CD4-positive, alpha-beta memory T cell (primary cell): ENCODE measurements at regions not wholly inside any gene's neighbourhood (a gene's known extent, or its start where the extent isn't known, plus 50 kb on each side); places are given as distances from the start of the nearest gene placed in this dataset.

Experiments used
- CTCF ChIA-PET: fragments of 350-600 bp; sonication (Branson Sonifier 250); formaldehyde crosslinking; loops from one replicate; lab custom pipeline; 2021; ENCODE audit warnings: inconsistent platforms; ENCODE audit not compliant: partially characterized antibody; lab: Charles Lee
- POLR2A ChIA-PET: fragments of 350-600 bp; sonication (Branson Sonifier 250); formaldehyde crosslinking; loops from one replicate; lab custom pipeline; 2021; ENCODE audit not compliant: partially characterized antibody; lab: Charles Lee
- DNase-seq, 5 donors: peaks; one replicate each; pipeline versions ENCODE4 v3.0.0 to v3.0.0-alpha.2; 2020 to 2022; ENCODE audit warnings: mixed read lengths in 1 of 5
- H3K27ac ChIP-seq: one replicate; pipeline ENCODE4 v1.7.0; 2013; ENCODE audit warnings: low read depth, low read length
- H3K27me3 ChIP-seq: 2 replicates; pipeline ENCODE4 v1.7.0; 2013; ENCODE audit warnings: mild to moderate bottlenecking, low read length, moderate library complexity; ENCODE audit not compliant: insufficient read depth
- H3K36me3 ChIP-seq: 2 replicates; pipeline ENCODE4 v1.7.0; 2013; ENCODE audit warnings: mild to moderate bottlenecking, low read length, moderate library complexity; ENCODE audit not compliant: insufficient read depth
- H3K4me1 ChIP-seq: 2 replicates; pipeline ENCODE4 v1.7.0; 2013; ENCODE audit warnings: mild to moderate bottlenecking, low read length, moderate library complexity; ENCODE audit not compliant: insufficient read depth
- H3K4me3 ChIP-seq, 2 donors: one replicate each; pipeline ENCODE4 v1.7.0; 2013; ENCODE audit warnings: low read length in 2 of 2, mild to moderate bottlenecking in 1 of 2
- H3K9me3 ChIP-seq, 2 donors: one replicate each; pipeline ENCODE4 v1.7.0; 2013; ENCODE audit warnings: low read length in 2 of 2, control low read depth in 1 of 2; ENCODE audit not compliant: control insufficient read depth in 1 of 2
- H3K27ac Mint-ChIP-seq, 7 donors: one replicate each; pipeline ENCODE4 v1.8.0; 2020 to 2021; ENCODE audit warnings: mixed read lengths in 7 of 7, mild to moderate bottlenecking in 6 of 7, inconsistent platforms in 3 of 7, moderate library complexity in 3 of 7
- H3K27me3 Mint-ChIP-seq, 2 donors: one replicate each; pipeline ENCODE4 v1.8.0; 2020 to 2021; ENCODE audit warnings: mixed read lengths in 2 of 2
- H3K36me3 Mint-ChIP-seq, 2 donors: one replicate each; pipeline ENCODE4 v1.8.0; 2020 to 2021; ENCODE audit warnings: mixed read lengths in 2 of 2, inconsistent platforms in 1 of 2, mild to moderate bottlenecking in 1 of 2
- H3K4me1 Mint-ChIP-seq, 4 donors: one replicate each; pipeline ENCODE4 v1.8.0; 2020 to 2021; ENCODE audit warnings: mixed read lengths in 4 of 4, mild to moderate bottlenecking in 1 of 4
- H3K4me3 Mint-ChIP-seq, 8 donors: one replicate each; pipeline ENCODE4 v1.8.0; 2020 to 2021; ENCODE audit warnings: mixed read lengths in 8 of 8, mild to moderate bottlenecking in 7 of 8, moderate library complexity in 6 of 8, inconsistent platforms in 3 of 8
- H3K9me3 Mint-ChIP-seq, 8 donors: one replicate each; pipeline ENCODE4 v1.8.0; 2020 to 2021; ENCODE audit warnings: mixed read lengths in 8 of 8, mild to moderate bottlenecking in 5 of 8, inconsistent platforms in 3 of 8, moderate library complexity in 1 of 8
- intact Hi-C: fragments of 100-400 bp; cut with micrococcal nuclease; formaldehyde crosslinking; loops from one replicate; pipeline ENCODE4 v1.15.1; 2023

DNA sequence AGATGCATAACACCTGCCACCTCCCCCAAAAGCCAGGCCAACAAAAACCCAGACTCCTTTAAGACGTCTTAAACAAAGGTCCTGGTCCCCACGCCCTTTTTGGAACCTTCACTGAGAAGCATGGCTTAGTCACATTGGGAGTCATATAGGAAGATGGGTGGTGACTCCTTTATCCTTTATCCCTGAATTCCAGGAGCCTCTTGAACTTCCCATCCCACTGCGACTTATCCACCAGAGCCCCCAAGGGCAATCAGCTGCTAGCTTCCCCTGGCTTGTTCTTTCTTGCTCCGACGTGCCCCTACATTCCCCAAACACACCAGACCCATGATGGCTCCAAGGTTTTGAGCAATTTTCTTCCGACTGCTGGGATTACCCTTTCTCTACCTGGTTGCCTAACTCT, 567.0 kb upstream of the CADM1 start:
- Histone ChIP-seq H3K27ac (no peak overlapping the region), H3K9me3 (no peaks in the 10 kb centered on the region), H3K36me3 (no peaks in the 10 kb centered on the region), H3K4me1 (no peaks in the 10 kb centered on the region), H3K27me3 (no peaks in the 10 kb centered on the region), H3K4me3 (no peak overlapping the region)
- DNase-seq, result no peak
- POLR2A ChIA-PET, result no interaction called here
- H3K9me3 Mint-ChIP-seq, result peaks cover 0 to 3% (median 0%) of the 10 kb centered on the region in 8 donors
- CTCF ChIA-PET, result no interaction called here
- H3K27ac Mint-ChIP-seq, result no peak overlapping the region
- intact Hi-C loops, result no loop called here
- no peak overlapping the region for H3K4me3 Mint-ChIP-seq
- H3K27me3 Mint-ChIP-seq, result peaks cover 0 to 2% of the 10 kb centered on the region in 2 donors
- no peaks in the 10 kb centered on the region for H3K36me3 Mint-ChIP-seq
- H3K4me1 Mint-ChIP-seq, result no peaks in the 10 kb centered on the region

DNA sequence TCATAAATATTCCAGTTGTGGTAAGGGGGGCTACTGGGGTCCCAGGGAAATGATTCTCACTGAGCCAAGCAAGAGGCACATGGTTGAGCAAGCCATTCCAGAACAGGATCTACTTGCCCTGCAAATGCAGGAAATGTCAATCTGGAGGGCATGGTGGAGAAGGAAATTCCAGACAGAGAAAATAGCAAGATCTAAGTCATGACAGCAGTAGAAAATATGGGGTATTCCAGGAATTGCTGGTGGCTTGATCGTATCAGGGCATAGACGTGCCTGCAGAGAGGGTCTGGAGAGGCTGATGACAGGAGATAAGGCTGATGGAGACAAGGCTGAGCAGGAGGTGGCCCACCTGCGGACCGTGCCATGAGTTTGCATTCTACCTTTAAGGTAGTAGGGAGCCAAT, 566.3 kb upstream of the CADM1 start:
- Mint-ChIP-seq H3K4me3 (no peak overlapping the region), H3K9me3 (peaks cover 0 to 7% (median 0%) of the 10 kb centered on the region in 8 donors), H3K27ac (no peak overlapping the region), H3K36me3 (no peaks in the 10 kb centered on the region), H3K27me3 (peaks cover 0 to 2% of the 10 kb centered on the region in 2 donors), H3K4me1 (no peaks in the 10 kb centered on the region)
- H3K9me3 ChIP-seq, result no peaks in the 10 kb centered on the region
- H3K36me3 ChIP-seq, result no peaks in the 10 kb centered on the region
- no peak for DNase-seq
- H3K4me3 ChIP-seq, result no peak overlapping the region
- no peaks in the 10 kb centered on the region for H3K4me1 ChIP-seq
- intact Hi-C loops, result no loop called here
- no peaks in the 10 kb centered on the region for H3K27me3 ChIP-seq
- ChIA-PET CTCF (no interaction called here), POLR2A (no interaction called here)
- no peak overlapping the region for H3K27ac ChIP-seq

DNA sequence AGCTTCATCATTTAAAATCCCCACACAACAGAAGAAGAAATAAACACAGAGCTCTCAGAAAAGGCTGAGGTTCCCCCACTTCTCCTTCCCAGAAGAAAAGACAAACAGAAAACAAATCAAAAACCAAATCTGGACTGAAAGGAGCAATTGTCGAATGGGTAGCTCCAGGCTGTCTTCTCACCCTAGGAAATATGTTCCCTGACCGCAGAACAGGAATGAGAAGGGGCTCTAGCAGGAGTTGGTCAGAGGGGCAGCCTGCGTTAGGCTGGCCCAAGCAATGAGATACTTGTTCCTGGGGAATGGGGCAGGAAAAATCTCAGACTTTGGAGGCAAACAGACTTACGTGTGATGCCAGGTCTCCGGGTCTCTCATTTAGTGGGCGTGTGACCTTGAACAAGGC, 562.6 kb upstream of the CADM1 start:
- intact Hi-C loops, result no loop called here
- Mint-ChIP-seq H3K4me1 (no peaks in the 10 kb centered on the region), H3K36me3 (no peaks in the 10 kb centered on the region), H3K27me3 (peaks cover 2 to 5% of the 10 kb centered on the region in 2 donors), H3K27ac (no peak overlapping the region), H3K9me3 (peaks cover 0 to 7% (median 1%) of the 10 kb centered on the region in 8 donors), H3K4me3 (no peak overlapping the region)
- no peaks in the 10 kb centered on the region for H3K4me1 ChIP-seq
- no peaks in the 10 kb centered on the region for H3K9me3 ChIP-seq
- POLR2A ChIA-PET, result no interaction called here
- H3K27me3 ChIP-seq, result no peaks in the 10 kb centered on the region
- DNase-seq, result no peak
- no peak overlapping the region for H3K27ac ChIP-seq
- CTCF ChIA-PET, result no interaction called here
- H3K4me3 ChIP-seq, result no peak overlapping the region
- no peaks in the 10 kb centered on the region for H3K36me3 ChIP-seq

DNA sequence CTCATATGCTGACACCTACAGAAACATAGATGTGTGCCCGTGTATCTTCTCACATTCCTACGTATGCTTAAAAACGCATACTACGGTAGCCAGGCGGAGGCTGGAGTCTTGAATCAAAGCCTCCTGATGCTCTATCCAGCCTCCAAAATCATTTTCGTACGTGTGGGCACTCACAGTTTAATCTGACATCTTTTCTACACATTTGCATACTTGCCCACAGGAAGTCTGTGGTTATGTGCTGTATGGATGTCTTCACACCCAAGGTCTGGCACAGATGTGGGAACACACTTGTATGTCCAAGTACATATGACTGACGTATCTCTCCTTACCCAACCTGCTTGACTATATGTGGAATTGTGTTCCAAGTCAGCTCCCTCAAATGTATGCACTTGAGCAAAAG, 561.8 kb upstream of the CADM1 start:
- Histone ChIP-seq H3K9me3 (no peaks in the 10 kb centered on the region), H3K27ac (no peak overlapping the region), H3K4me1 (no peaks in the 10 kb centered on the region), H3K27me3 (no peaks in the 10 kb centered on the region), H3K36me3 (no peaks in the 10 kb centered on the region), H3K4me3 (no peak overlapping the region)
- no peak for DNase-seq
- Mint-ChIP-seq H3K4me1 (no peaks in the 10 kb centered on the region), H3K36me3 (no peaks in the 10 kb centered on the region), H3K9me3 (peaks cover 0 to 7% (median 1%) of the 10 kb centered on the region in 8 donors), H3K27me3 (peaks cover 0 to 5% of the 10 kb centered on the region in 2 donors), H3K27ac (no peak overlapping the region), H3K4me3 (no peak overlapping the region)
- ChIA-PET POLR2A (no interaction called here), CTCF (no interaction called here)
- intact Hi-C loops, result no loop called here

DNA sequence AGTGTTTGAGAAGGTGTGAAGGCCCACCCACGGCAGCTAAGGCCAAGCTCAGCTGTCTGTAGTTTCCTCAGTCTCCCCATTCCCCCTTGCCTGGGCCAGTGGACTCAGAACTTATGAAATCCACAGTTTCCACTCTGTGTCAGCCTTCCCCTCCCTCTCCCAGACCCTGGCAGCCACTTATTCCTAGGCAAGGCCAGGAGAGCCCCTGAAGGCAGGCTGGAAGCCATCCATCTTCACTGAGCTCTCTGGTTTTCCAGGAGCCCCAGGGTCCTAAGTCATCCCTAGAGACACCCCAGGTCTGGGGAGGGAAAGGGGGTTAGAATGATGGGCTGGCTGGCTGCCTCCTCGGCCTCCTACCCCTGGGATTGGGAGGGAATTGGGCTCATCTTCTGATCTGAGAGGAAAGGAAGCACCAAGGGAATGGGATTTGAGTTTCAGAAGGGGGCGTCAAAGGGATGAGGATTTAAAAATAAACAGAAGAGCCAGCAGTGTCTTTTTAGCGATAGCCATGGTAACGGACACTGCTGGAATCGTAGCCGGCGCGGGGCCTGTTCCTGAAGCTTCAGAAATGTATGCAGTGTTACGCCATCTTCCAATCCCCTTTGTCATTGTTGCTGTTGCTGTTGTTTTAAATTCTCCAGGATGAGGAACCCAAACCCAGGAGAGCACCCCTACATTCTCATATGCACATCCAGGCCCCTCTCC, 561.1 kb upstream of the CADM1 start:
- intact Hi-C loops, result no loop called here

DNA sequence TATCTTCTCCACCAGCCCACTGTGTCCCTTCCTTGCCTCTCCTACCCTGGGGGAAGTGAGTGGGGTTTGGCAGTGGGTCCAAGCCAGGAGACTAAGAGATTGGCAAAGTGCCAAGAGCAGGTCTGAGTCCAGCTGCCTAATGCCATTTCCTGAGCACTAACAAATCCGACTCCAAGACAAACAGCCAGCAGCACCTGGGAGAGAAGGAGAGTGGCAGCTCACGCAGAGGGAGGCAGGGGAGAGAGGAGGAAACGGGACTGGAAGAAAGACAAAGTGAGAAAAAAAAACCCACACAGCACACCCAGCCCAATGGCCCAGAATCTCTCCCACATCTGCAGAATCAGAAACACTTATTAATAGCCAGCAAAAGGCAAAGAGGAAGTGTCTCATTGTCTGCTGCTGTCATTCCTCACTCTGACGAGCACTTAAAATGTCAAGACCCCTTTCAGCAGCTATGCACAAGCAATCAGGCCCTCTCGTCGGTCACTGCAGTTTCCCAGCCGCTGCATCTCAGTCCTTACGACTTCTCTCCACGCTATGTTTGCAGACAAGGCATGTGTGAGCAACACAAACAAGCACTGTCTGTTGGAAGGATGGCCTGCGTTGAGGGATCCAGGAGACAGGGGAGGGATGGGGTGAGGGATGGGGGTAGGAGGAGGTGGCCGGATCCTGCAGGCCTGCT, 558.4 kb upstream of the CADM1 start:
- H3K4me3 Mint-ChIP-seq, result no peak overlapping the region
- no peak overlapping the region for H3K27ac Mint-ChIP-seq
- peaks cover 0 to 7% (median 0%) of the 10 kb centered on the region in 8 donors for H3K9me3 Mint-ChIP-seq
- intact Hi-C loops, result no loop called here
- H3K4me3 ChIP-seq, result no peak overlapping the region
- no peaks in the 10 kb centered on the region for H3K4me1 ChIP-seq
- ChIA-PET POLR2A (no interaction called here), CTCF (no interaction called here)
- no peak for DNase-seq
- no peaks in the 10 kb centered on the region for H3K36me3 Mint-ChIP-seq
- H3K27me3 Mint-ChIP-seq, result peaks cover 1 to 5% of the 10 kb centered on the region in 2 donors
- no peaks in the 10 kb centered on the region for H3K4me1 Mint-ChIP-seq
- no peaks in the 10 kb centered on the region for H3K27me3 ChIP-seq
- no peak overlapping the region for H3K27ac ChIP-seq
- no peaks in the 10 kb centered on the region for H3K9me3 ChIP-seq
- H3K36me3 ChIP-seq, result no peaks in the 10 kb centered on the region

More for the DNA sequence above, 561.1 kb upstream of the CADM1 start:
- H3K4me1 Mint-ChIP-seq, result no peaks in the 10 kb centered on the region
- H3K4me3 Mint-ChIP-seq, result no peak overlapping the region
- Histone ChIP-seq H3K4me1 (no peaks in the 10 kb centered on the region), H3K9me3 (no peaks in the 10 kb centered on the region), H3K4me3 (no peak overlapping the region), H3K27ac (no peak overlapping the region), H3K27me3 (no peaks in the 10 kb centered on the region), H3K36me3 (no peaks in the 10 kb centered on the region)
- H3K27me3 Mint-ChIP-seq, result peaks cover 0 to 5% of the 10 kb centered on the region in 2 donors
- H3K36me3 Mint-ChIP-seq, result no peaks in the 10 kb centered on the region
- H3K27ac Mint-ChIP-seq, result no peak overlapping the region
- peaks cover 0 to 7% (median 0%) of the 10 kb centered on the region in 8 donors for H3K9me3 Mint-ChIP-seq
- ChIA-PET POLR2A (no interaction called here), CTCF (interaction anchor here (1.1 kb wide), 1 partner anchor 9 kb away, joined by 3 read pairs; no protein-coding TSS in a partner anchor)
- no peak for DNase-seq

DNA sequence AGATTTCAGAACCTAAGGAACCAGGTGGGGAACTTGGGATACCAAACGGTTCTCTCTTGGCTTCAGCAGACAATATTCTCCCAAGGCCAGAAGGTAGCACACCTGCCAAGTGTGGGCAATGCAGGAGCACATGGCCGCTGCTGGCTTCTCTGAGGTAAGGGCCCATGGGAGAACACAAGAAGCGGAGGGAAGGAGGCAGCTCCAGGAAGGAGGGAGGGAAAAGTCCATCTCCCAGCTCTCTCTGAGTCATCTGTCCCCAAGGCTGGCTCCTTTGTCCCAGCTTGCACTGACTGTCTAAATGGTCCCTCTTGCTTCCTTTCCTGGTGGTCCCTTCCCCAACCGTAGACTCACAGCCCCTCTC, 557.9 kb upstream of the CADM1 start:
- ChIA-PET POLR2A (no interaction called here), CTCF (no interaction called here)
- Mint-ChIP-seq H3K36me3 (no peaks in the 10 kb centered on the region), H3K9me3 (peaks cover 0 to 7% (median 0%) of the 10 kb centered on the region in 8 donors), H3K4me3 (no peak overlapping the region), H3K27me3 (peaks cover 1 to 5% of the 10 kb centered on the region in 2 donors), H3K4me1 (no peaks in the 10 kb centered on the region), H3K27ac (no peak overlapping the region)
- H3K9me3 ChIP-seq, result no peaks in the 10 kb centered on the region
- H3K36me3 ChIP-seq, result no peaks in the 10 kb centered on the region
- no peak overlapping the region for H3K27ac ChIP-seq
- no peak for DNase-seq
- H3K27me3 ChIP-seq, result no peaks in the 10 kb centered on the region
- intact Hi-C loops, result no loop called here
- H3K4me1 ChIP-seq, result no peaks in the 10 kb centered on the region
- no peak overlapping the region for H3K4me3 ChIP-seq
